Ovary (tissue), 3 donors: ENCODE measurements at regions not wholly inside any gene's neighbourhood (a gene's known extent, or its start where the extent isn't known, plus 50 kb on each side); places are given as distances from the start of the nearest gene placed in this dataset.

ENCODE experiments used
- CTCF ChIP-seq, 3 donors: fragments of 450-650 bp in 2 of 3; fragments of 200-600 bp in 1 of 3; IDR thresholded peaks; one replicate each; pipeline versions ENCODE4 v1.5.1 to v1.8.0; 2016 to 2022; ENCODE audit warnings: antibody characterized with exemption in 3 of 3, mild to moderate bottlenecking in 1 of 3
- EP300 ChIP-seq: sonication (generic); formaldehyde crosslinking; IDR thresholded peaks from one replicate; pipeline ENCODE4 v1.6.1; 2017; ENCODE audit warnings: antibody characterized with exemption
- POLR2A ChIP-seq: fragments of 450-650 bp; IDR thresholded peaks from one replicate; pipeline ENCODE4 v1.6.1; 2017; ENCODE audit warnings: antibody characterized with exemption, mild to moderate bottlenecking, moderate library complexity
- donor health status: DM: no; HTN: no; CAD: no.

- TF ChIP-seq CTCF (IDR thresholded peaks at IDR 0.05) (no peak), POLR2A (no peak), EP300 (no peak)
Observed at GRCh38 chr11:19460718-19461405, 220.1 kb upstream of the E2F8 start.
